Middle frontal gyrus (tissue), 1 donor: ENCODE measurements at regions not wholly inside any gene's neighbourhood (a gene's known extent, or its start where the extent isn't known, plus 50 kb on each side); places are given as distances from the start of the nearest gene placed in this dataset.

Source experiments
- DNase-seq: peaks from one replicate; pipeline ENCODE4 v3.0.0-alpha.2; 2015; ENCODE audit warnings: low spot score; ENCODE audit errors: extremely low spot score

DNA sequence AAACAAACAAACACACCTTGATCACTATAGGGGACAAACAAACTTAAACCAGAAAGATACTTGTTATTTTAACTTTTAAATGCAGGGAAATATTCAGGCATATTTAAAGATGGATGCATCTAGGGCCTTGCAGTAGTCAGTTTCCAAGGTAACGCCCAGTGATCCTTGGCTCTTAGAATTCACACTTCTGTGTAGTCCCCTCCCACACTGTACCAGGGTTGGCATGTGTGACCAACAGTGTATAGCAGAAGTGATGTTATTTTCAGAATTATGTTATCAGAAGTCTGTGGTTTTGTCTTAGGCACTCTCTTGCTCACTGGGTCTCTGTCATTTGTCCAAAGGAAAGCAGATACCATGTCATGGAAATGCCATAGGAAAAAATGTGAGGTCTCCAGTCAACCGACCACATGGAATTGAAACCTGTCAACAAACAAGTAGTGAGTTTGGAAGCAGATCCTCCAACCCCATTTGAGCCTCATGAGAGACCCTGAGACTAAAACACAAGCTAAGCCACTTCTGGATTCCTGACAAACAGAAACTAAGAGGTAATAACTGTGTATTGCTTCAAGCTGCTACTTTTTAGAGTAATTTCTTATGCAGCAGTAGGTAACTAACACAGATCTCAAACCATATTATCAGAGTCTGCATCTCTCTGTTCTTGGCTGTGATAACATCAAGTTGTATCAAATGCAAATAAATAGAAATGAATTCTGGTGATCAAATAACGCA, 670.3 kb downstream of the KCTD8 start:
- DNase-seq, result no peak

DNA sequence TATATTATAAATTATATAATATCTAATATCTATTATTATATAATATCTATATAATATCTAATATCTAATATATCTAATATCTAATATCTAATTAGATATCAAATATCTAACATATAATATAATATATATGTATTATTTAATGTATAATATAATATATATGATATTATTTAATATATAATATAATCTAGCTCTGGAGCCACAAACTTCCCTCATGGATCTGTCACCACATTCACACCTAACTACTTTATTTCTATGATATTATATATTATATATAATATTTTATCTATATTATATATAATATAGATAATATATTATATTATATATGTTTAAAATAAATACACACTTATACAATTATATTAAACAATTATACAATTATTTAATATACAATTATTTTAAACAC, 667.5 kb downstream of the KCTD8 start:
- DNase-seq, result no peak

GRCh38 chr4:43782391-43782790, 666.2 kb downstream of the KCTD8 start:
- no peak for DNase-seq

GRCh38 chr4:43816116-43816515, 632.5 kb downstream of the KCTD8 start:
- no peak for DNase-seq

- no peak for DNase-seq
Observed at GRCh38 chr4:43822621-43823020, 626.0 kb downstream of the KCTD8 start.

GRCh38 chr4:43835869-43836268, 612.7 kb downstream of the KCTD8 start:
- DNase-seq, result no peak

DNA sequence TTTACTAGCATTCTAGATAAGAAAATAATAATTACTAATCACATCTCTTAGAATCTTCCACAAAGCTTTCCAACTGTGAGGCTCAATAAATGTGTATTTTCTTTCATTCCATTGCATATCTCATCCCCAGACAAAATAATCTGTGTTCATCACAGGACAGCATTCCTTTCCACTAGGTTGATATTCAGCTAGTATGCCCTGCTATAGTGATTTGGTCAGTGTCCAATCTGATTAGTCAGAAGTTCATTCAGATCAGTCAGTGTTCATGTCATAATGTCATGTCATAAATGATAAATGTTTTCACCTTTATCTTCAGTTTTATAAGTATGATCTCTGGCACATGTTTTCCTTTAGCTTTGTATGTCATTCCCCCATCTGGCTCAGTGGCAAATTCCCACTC, 611.4 kb downstream of the KCTD8 start:
- DNase-seq, result no peak

GRCh38 chr4:43837604-43838003, 611.0 kb downstream of the KCTD8 start:
- DNase-seq, result no peak

- no peak for DNase-seq
Observed at GRCh38 chr4:43842594-43842993, 606.0 kb downstream of the KCTD8 start.

GRCh38 chr4:43843501-43843900, 605.1 kb downstream of the KCTD8 start:
- no peak for DNase-seq

DNA sequence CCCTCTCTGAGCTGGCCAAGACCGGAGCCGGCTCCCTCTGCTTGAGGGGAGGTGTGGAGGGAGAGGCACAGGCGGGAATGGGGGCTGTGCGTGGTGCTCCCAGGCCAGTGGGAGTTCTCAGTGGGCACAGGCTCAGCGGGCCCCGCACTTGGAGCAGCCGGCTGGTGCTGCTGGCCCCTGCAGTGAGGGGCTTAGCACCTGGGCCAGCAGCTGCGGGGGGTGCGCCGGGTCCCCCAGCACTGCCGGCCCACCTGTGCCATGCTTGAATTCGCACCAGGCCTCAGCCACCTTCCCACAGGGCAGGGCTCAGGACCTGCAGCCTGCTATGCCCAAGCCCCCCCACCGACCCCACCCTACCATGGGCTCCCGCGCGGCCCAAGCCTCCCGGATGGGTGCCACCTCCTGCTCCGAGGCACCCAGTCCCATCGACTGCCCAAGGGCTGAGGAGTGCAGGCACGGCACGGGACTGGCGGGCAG, 602.5 kb downstream of the KCTD8 start:
- no peak for DNase-seq

GRCh38 chr4:43853565-43854264, 594.9 kb downstream of the KCTD8 start:
- DNase-seq, result no peak

GRCh38 chr4:43855283-43855682, 593.3 kb downstream of the KCTD8 start:
- DNase-seq, result no peak

GRCh38 chr4:43864616-43865146, 583.9 kb downstream of the KCTD8 start:
- no peak for DNase-seq

DNA sequence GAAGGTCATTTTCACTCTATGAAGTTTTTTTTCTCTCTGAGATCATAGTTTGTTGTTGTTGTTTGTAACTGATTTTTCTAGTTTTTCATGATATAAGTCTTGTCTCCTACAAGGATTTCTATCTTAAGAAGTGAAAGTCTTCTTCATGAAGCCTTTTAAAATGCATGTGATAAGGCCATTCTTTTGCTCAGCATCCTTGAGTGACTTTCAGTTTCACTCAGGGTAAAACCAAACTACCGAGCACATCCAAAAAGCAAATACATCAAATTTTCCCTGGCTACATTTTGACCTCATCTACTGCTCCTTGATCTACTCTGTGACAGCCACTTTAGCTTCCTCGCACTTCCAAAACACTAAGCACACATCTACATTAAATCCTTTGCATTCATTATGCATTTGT, 580.7 kb downstream of the KCTD8 start:
- DNase-seq, result no peak

DNA sequence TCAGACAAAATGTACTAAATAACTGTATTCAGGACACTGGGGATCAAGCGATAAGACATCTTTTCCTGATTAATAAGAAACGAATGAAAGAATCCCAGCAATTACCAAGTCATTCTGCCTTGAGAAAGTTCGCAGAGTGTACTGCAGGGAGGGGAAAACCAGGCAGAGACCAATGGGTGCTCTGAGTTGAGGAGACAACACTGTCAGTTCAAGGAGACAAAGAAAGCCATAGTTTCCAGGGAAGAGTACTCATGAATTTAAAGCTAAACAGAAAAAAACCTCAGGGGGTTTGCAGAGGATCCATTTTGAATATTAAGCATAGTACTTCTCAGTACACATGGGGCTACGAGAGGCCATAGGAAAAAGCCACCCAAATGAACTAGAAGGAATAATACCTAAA, 573.0 kb downstream of the KCTD8 start:
- DNase-seq, result no peak

DNA sequence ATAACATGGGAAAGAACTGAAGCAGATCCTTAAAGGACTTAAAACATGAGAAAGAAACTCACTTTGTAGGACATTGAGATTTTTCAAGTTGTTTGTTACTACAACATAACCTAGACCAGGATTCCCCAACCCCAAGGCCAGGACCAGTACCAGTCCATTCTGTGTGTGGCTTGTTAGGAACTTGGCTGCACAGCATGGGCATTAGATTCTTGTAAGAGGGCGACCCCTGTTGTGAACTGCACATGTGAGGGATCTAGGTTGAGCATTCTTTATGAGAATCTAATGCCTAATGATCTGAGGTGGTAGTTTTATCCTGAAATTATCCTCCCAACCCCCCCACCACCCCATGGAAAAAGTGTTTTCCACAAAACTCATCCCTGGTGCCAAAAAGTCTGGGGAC, 566.1 kb downstream of the KCTD8 start:
- no peak for DNase-seq

GRCh38 chr4:43886196-43886595, 562.4 kb downstream of the KCTD8 start:
- no peak for DNase-seq

DNA sequence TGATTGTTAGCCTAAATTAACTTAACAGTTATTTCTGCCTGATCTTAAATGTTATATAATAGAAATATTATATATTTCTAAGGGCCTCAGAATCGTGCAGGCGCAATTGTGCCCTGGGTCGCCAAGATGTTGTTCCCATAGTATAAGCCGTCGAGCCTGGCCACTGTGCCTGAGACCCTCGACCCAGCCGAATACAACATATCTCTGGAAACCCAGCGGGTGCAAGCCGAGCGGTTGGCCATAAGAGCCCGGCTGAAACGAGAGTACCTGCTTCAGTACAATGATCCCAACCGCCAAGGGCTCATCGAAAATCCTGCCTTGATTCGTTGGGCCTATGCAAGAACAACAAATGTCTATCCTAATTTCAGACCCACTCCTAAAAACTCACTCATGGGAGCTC, 549.8 kb downstream of the KCTD8 start:
- no peak for DNase-seq

- no peak for DNase-seq
Observed at GRCh38 chr4:43903456-43903855, 545.2 kb downstream of the KCTD8 start.

DNA sequence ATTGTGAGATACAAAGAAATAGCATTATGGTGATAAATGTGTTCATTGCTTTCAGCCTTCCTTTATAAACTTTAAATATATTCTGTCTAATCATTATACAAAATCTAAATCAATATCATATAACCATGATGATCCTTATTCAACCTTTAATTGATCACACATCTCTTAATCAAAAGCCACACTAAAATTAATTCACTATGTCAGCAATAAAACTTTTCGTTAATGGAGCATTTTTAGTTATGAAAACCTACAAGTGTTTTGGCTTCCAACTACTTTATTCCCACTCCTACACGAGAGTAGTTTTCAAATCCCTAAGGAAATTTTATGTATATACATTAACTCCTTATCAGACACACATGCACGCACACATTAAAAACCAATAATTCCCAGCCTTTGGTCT, 530.2 kb downstream of the KCTD8 start:
- DNase-seq, result no peak

- no peak for DNase-seq
Observed at GRCh38 chr4:43932448-43932847, 516.2 kb downstream of the KCTD8 start.

GRCh38 chr4:43943998-43944397, 504.6 kb downstream of the KCTD8 start:
- no peak for DNase-seq
